ENCODE measurements at regions not wholly inside any gene's neighbourhood (a gene's known extent, or its start where the extent isn't known, plus 50 kb on each side); places are given as distances from the start of the nearest gene placed in this dataset.

GRCh38 chr9:135221951-135222631 lies 134.6 kb downstream of the OLFM1 start:
- TF ChIP-seq CTCF (IDR thresholded peaks at IDR 0.05) (no peak), POLR2A (IDR thresholded peaks at IDR 0.05) (no peak)
